ENCODE measurements at regions not wholly inside any gene's neighbourhood (a gene's known extent, or its start where the extent isn't known, plus 50 kb on each side); places are given as distances from the start of the nearest gene placed in this dataset.
"Not testable (repeated sequence)": the region's sequence is repeated elsewhere in the genome, so short reads cannot be mapped to it uniquely, and the experiment has no call there.

- no peak overlapping the region for H3K4me3 ChIP-seq (ENCODE audit: low read length)
- no peaks in the 10 kb centered on the region for H3K36me3 ChIP-seq (ENCODE audit: control insufficient read depth, insufficient read depth, low read length)
- WGBS (ENCODE audit: insufficient coverage, low lambda C conversion rate), result no CpG with 5 or more reads among the region's 3 CpGs
- no peaks in the 10 kb centered on the region for H3K9me3 ChIP-seq (ENCODE audit: control insufficient read depth, low read depth, low read length)
- no peaks in the 10 kb centered on the region for H3K4me1 ChIP-seq (ENCODE audit: control insufficient read depth, insufficient read depth, low read length)
- DNase-seq, result no peak
- H3K27me3 ChIP-seq (ENCODE audit: control insufficient read depth, insufficient read depth, low read length), result no peaks in the 10 kb centered on the region
- H3K27ac ChIP-seq (ENCODE audit: low read length), result no peak overlapping the region
These were observed 150.4 kb upstream of the NEBL start for GRCh38 chr10:21047511-21047910.

GRCh38 chr10:21047096-21047495 is 150.0 kb upstream of the NEBL start:
- Histone ChIP-seq H3K36me3 (ENCODE audit: control insufficient read depth, insufficient read depth, low read length) (no peaks in the 10 kb centered on the region), H3K4me1 (ENCODE audit: control insufficient read depth, insufficient read depth, low read length) (no peaks in the 10 kb centered on the region), H3K4me3 (ENCODE audit: low read length) (no peak overlapping the region), H3K27ac (ENCODE audit: low read length) (no peak overlapping the region), H3K27me3 (ENCODE audit: control insufficient read depth, insufficient read depth, low read length) (no peaks in the 10 kb centered on the region), H3K9me3 (ENCODE audit: control insufficient read depth, low read depth, low read length) (no peaks in the 10 kb centered on the region)
- DNase-seq, result no peak

GRCh38 chr10:21043044-21043443 is 145.9 kb upstream of the NEBL start:
- no CpG with 5 or more reads among the region's 4 CpGs for WGBS (ENCODE audit: insufficient coverage, low lambda C conversion rate)
- Histone ChIP-seq H3K9me3 (ENCODE audit: control insufficient read depth, low read depth, low read length) (no peaks in the 10 kb centered on the region), H3K4me1 (ENCODE audit: control insufficient read depth, insufficient read depth, low read length) (no peaks in the 10 kb centered on the region), H3K27ac (ENCODE audit: low read length) (no peak overlapping the region), H3K4me3 (ENCODE audit: low read length) (no peak overlapping the region), H3K36me3 (ENCODE audit: control insufficient read depth, insufficient read depth, low read length) (no peaks in the 10 kb centered on the region), H3K27me3 (ENCODE audit: control insufficient read depth, insufficient read depth, low read length) (no peaks in the 10 kb centered on the region)
- no peak for DNase-seq

- H3K9me3 ChIP-seq (ENCODE audit: control insufficient read depth, low read depth, low read length), result no peaks in the 10 kb centered on the region
- DNase-seq, result no peak
- H3K4me1 ChIP-seq (ENCODE audit: control insufficient read depth, insufficient read depth, low read length), result no peaks in the 10 kb centered on the region
- no peaks in the 10 kb centered on the region for H3K27me3 ChIP-seq (ENCODE audit: control insufficient read depth, insufficient read depth, low read length)
- no peak overlapping the region for H3K27ac ChIP-seq (ENCODE audit: low read length)
- no peak overlapping the region for H3K4me3 ChIP-seq (ENCODE audit: low read length)
- no peaks in the 10 kb centered on the region for H3K36me3 ChIP-seq (ENCODE audit: control insufficient read depth, insufficient read depth, low read length)
- WGBS (ENCODE audit: insufficient coverage, low lambda C conversion rate), result no CpG with 5 or more reads among the region's 1 CpG
These were observed 145.4 kb upstream of the NEBL start for GRCh38 chr10:21042536-21042935.

GRCh38 chr10:21041763-21042458 is 144.8 kb upstream of the NEBL start:
- Histone ChIP-seq H3K4me3 (ENCODE audit: low read length) (no peak overlapping the region), H3K27me3 (ENCODE audit: control insufficient read depth, insufficient read depth, low read length) (no peaks in the 10 kb centered on the region), H3K4me1 (ENCODE audit: control insufficient read depth, insufficient read depth, low read length) (no peaks in the 10 kb centered on the region), H3K36me3 (ENCODE audit: control insufficient read depth, insufficient read depth, low read length) (no peaks in the 10 kb centered on the region), H3K9me3 (ENCODE audit: control insufficient read depth, low read depth, low read length) (no peaks in the 10 kb centered on the region), H3K27ac (ENCODE audit: low read length) (no peak overlapping the region)
- WGBS (ENCODE audit: insufficient coverage, low lambda C conversion rate), result no CpG with 5 or more reads among the region's 10 CpGs
- DNase-seq, result no peak

GRCh38 chr10:21039721-21040120 is 142.6 kb upstream of the NEBL start:
- H3K36me3 ChIP-seq (ENCODE audit: control insufficient read depth, insufficient read depth, low read length), result no peaks in the 10 kb centered on the region
- H3K27me3 ChIP-seq (ENCODE audit: control insufficient read depth, insufficient read depth, low read length), result no peaks in the 10 kb centered on the region
- no peaks in the 10 kb centered on the region for H3K9me3 ChIP-seq (ENCODE audit: control insufficient read depth, low read depth, low read length)
- 100% methylated on average over 1 of the region's 3 CpGs for WGBS (ENCODE audit: insufficient coverage, low lambda C conversion rate)
- H3K4me3 ChIP-seq (ENCODE audit: low read length), result no peak overlapping the region
- DNase-seq, result no peak
- H3K4me1 ChIP-seq (ENCODE audit: control insufficient read depth, insufficient read depth, low read length), result no peaks in the 10 kb centered on the region
- H3K27ac ChIP-seq (ENCODE audit: low read length), result no peak overlapping the region

- no peaks in the 10 kb centered on the region for H3K4me1 ChIP-seq (ENCODE audit: control insufficient read depth, insufficient read depth, low read length)
- no peak overlapping the region for H3K4me3 ChIP-seq (ENCODE audit: low read length)
- whole genome bisulfite sequencing (ENCODE audit: insufficient coverage, low lambda C conversion rate), result 83% methylated on average over 1 of the region's 5 CpGs
- no peaks in the 10 kb centered on the region for H3K27me3 ChIP-seq (ENCODE audit: control insufficient read depth, insufficient read depth, low read length)
- H3K9me3 ChIP-seq (ENCODE audit: control insufficient read depth, low read depth, low read length), result no peaks in the 10 kb centered on the region
- H3K36me3 ChIP-seq (ENCODE audit: control insufficient read depth, insufficient read depth, low read length), result no peaks in the 10 kb centered on the region
- no peak overlapping the region for H3K27ac ChIP-seq (ENCODE audit: low read length)
- no peak for DNase-seq
These were observed 139.6 kb upstream of the NEBL start for GRCh38 chr10:21036757-21037156.

- H3K4me3 ChIP-seq (ENCODE audit: low read length); H3K36me3 ChIP-seq (ENCODE audit: control insufficient read depth, insufficient read depth, low read length); H3K9me3 ChIP-seq (ENCODE audit: control insufficient read depth, low read depth, low read length); DNase-seq; H3K27me3 ChIP-seq (ENCODE audit: control insufficient read depth, insufficient read depth, low read length); H3K27ac ChIP-seq (ENCODE audit: low read length); H3K4me1 ChIP-seq (ENCODE audit: control insufficient read depth, insufficient read depth, low read length): not testable (repeated sequence)
- no CpG with 5 or more reads among the region's 3 CpGs for WGBS (ENCODE audit: insufficient coverage, low lambda C conversion rate)
These were observed 137.7 kb upstream of the NEBL start for GRCh38 chr10:21034770-21035169.

- Histone ChIP-seq H3K27me3 (ENCODE audit: control insufficient read depth, insufficient read depth, low read length) (no peaks in the 10 kb centered on the region), H3K4me1 (ENCODE audit: control insufficient read depth, insufficient read depth, low read length) (no peaks in the 10 kb centered on the region), H3K9me3 (ENCODE audit: control insufficient read depth, low read depth, low read length) (no peaks in the 10 kb centered on the region), H3K4me3 (ENCODE audit: low read length) (no peak overlapping the region), H3K27ac (ENCODE audit: low read length) (no peak overlapping the region), H3K36me3 (ENCODE audit: control insufficient read depth, insufficient read depth, low read length) (no peaks in the 10 kb centered on the region)
- no CpG with 5 or more reads among the region's 2 CpGs for WGBS (ENCODE audit: insufficient coverage, low lambda C conversion rate)
- no peak for DNase-seq
These were observed 137.1 kb upstream of the NEBL start for GRCh38 chr10:21034241-21034640.

- no peaks in the 10 kb centered on the region for H3K27me3 ChIP-seq (ENCODE audit: control insufficient read depth, insufficient read depth, low read length)
- H3K4me1 ChIP-seq (ENCODE audit: control insufficient read depth, insufficient read depth, low read length), result no peaks in the 10 kb centered on the region
- no peaks in the 10 kb centered on the region for H3K36me3 ChIP-seq (ENCODE audit: control insufficient read depth, insufficient read depth, low read length)
- no peak overlapping the region for H3K4me3 ChIP-seq (ENCODE audit: low read length)
- DNase-seq, result no peak
- no peak overlapping the region for H3K27ac ChIP-seq (ENCODE audit: low read length)
- H3K9me3 ChIP-seq (ENCODE audit: control insufficient read depth, low read depth, low read length), result no peaks in the 10 kb centered on the region
- 78% methylated on average over 6 of the region's 12 CpGs for WGBS (ENCODE audit: insufficient coverage, low lambda C conversion rate)
These were observed 135.6 kb upstream of the NEBL start for GRCh38 chr10:21032587-21033319.

Measured in large intestine (tissue), 3 donors.